ENCODE measurements at regions not wholly inside any gene's neighbourhood (a gene's known extent, or its start where the extent isn't known, plus 50 kb on each side); places are given as distances from the start of the nearest gene placed in this dataset.
A peak's percentile ranks its signal among the peaks of the same experiment; 100 is the strongest.

DNA sequence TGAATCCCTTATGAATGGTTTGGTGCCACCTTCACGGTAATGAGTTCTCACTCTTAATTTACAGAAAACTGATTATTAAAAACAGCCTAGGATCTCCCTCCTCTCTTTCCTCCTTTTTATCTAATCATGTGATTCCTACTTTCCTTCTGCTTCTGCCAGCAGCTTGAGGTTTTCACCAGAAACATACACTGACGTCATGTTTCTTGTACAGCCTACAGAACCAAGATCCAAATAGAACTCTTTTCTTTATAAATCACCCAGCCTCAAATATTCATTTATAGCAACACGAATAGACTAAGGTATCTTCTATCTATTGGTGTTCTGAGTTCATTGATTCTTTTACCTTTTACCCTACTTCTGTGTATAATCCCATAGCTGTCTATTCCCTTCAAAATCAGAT lies 388.9 kb upstream of the CDH10 start:
- ChIA-PET POLR2A (no interaction called here), CTCF (no interaction called here)
- Mint-ChIP-seq H3K27ac (ENCODE audit: low read depth, unreplicated experiment) (no peak overlapping the region), H3K9me3 (ENCODE audit: unreplicated experiment) (no peaks in the 10 kb centered on the region), H3K27me3 (ENCODE audit: insufficient read depth, unreplicated experiment) (no peaks in the 10 kb centered on the region), H3K36me3 (ENCODE audit: insufficient read depth, unreplicated experiment) (no peaks in the 10 kb centered on the region), H3K4me1 (ENCODE audit: insufficient read depth, unreplicated experiment) (no peaks in the 10 kb centered on the region), H3K4me3 (ENCODE audit: unreplicated experiment) (no peak overlapping the region)
- TF ChIP-seq, protein P1, sequence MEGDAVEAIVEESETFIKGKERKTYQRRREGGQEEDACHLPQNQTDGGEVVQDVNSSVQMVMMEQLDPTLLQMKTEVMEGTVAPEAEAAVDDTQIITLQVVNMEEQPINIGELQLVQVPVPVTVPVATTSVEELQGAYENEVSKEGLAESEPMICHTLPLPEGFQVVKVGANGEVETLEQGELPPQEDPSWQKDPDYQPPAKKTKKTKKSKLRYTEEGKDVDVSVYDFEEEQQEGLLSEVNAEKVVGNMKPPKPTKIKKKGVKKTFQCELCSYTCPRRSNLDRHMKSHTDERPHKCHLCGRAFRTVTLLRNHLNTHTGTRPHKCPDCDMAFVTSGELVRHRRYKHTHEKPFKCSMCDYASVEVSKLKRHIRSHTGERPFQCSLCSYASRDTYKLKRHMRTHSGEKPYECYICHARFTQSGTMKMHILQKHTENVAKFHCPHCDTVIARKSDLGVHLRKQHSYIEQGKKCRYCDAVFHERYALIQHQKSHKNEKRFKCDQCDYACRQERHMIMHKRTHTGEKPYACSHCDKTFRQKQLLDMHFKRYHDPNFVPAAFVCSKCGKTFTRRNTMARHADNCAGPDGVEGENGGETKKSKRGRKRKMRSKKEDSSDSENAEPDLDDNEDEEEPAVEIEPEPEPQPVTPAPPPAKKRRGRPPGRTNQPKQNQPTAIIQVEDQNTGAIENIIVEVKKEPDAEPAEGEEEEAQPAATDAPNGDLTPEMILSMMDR (IDR thresholded peaks at IDR 0.05; ENCODE audit: unreplicated experiment), result no peak
- no peak for DNase-seq (ENCODE audit: unreplicated experiment)
- BruUV-seq (replicated peaks), result no TSS peak
- intact Hi-C loops (cut with micrococcal nuclease), result no loop called here

DNA sequence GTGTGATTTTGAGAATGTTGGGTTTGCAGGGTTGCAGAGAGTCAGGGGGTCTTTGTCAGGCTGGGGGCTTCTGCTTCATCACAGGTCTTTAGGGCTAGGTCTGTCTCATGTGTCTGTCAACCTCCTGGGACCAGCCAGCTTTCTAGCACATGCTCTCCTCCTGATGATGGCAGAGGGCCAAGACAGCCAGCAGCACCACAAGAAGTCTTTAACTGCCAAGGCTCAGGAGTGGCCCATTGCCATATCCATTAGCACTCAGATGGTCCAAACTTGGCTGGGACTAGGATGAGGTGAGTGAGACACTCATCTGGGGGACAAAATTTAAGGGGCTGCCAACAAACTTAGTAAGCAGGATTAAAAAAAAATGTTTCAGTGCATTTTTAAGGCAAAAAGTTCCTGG lies 384.2 kb upstream of the CDH10 start:
- H3K27ac Mint-ChIP-seq (ENCODE audit: low read depth, unreplicated experiment), result no peak overlapping the region
- no TSS peak for BruUV-seq (replicated peaks)
- no peaks in the 10 kb centered on the region for H3K36me3 Mint-ChIP-seq (ENCODE audit: insufficient read depth, unreplicated experiment)
- intact Hi-C loops (cut with micrococcal nuclease), result no loop called here
- no peaks in the 10 kb centered on the region for H3K27me3 Mint-ChIP-seq (ENCODE audit: insufficient read depth, unreplicated experiment)
- no peak overlapping the region for H3K4me3 Mint-ChIP-seq (ENCODE audit: unreplicated experiment)
- no peaks in the 10 kb centered on the region for H3K4me1 Mint-ChIP-seq (ENCODE audit: insufficient read depth, unreplicated experiment)
- ChIA-PET POLR2A (no interaction called here), CTCF (interaction anchor here (0.6 kb wide), 1 partner anchor 246 kb away, joined by 3 read pairs; no protein-coding TSS in a partner anchor)
- peak; percentile 51 for DNase-seq (ENCODE audit: unreplicated experiment)
- H3K9me3 Mint-ChIP-seq (ENCODE audit: unreplicated experiment), result no peaks in the 10 kb centered on the region
- TF ChIP-seq, protein P1 (IDR thresholded peaks at IDR 0.05; ENCODE audit: unreplicated experiment), result no peak

DNA sequence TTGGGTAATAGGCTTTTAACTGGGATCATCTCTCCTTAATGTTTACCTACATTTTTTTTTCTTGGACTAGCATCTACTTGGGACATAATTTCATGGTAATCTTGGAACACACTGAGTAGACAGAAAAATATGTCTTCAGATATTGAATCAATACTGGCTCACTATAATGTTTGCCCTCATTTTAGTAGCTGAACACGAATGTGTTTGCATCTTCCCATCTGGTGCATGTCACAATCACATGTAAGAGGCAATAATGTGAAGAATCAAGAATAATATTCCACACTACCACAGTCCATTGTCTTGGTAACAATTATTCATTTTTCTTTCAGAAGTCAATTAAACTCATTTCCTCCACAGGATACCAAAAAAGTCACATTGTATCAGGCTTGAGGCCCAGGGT lies 382.7 kb upstream of the CDH10 start:
- Mint-ChIP-seq H3K9me3 (ENCODE audit: unreplicated experiment) (no peaks in the 10 kb centered on the region), H3K4me3 (ENCODE audit: unreplicated experiment) (no peak overlapping the region), H3K4me1 (ENCODE audit: insufficient read depth, unreplicated experiment) (no peaks in the 10 kb centered on the region), H3K27me3 (ENCODE audit: insufficient read depth, unreplicated experiment) (no peaks in the 10 kb centered on the region), H3K27ac (ENCODE audit: low read depth, unreplicated experiment) (no peak overlapping the region), H3K36me3 (ENCODE audit: insufficient read depth, unreplicated experiment) (no peaks in the 10 kb centered on the region)
- DNase-seq (ENCODE audit: unreplicated experiment), result no peak
- CTCF ChIA-PET, result interaction anchor here (0.6 kb wide), 1 partner anchor 434 kb away, joined by 3 read pairs; no protein-coding TSS in a partner anchor
- intact Hi-C loops (cut with micrococcal nuclease), result no loop called here
- BruUV-seq (replicated peaks), result no TSS peak
- TF ChIP-seq, protein P1 (IDR thresholded peaks at IDR 0.05; ENCODE audit: unreplicated experiment), result no peak
- POLR2A ChIA-PET, result no interaction called here

DNA sequence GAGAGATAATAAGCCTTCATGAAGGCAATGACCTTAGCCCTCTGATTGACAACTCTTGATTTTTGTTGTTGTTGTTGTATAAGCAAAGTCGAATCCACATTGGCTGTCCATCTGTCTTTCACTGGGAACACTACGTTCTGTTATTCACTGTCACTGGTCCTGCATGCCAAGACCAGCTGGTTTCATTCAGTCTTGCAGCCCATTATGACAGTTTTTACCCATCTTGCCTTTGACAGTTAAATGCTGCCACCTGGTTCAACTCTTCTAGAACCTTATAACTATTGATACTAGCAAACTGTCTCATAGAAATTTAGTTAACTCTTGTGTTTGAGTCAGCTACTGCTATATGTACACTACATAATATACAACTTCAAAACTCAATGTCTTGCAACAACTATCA lies 382.3 kb upstream of the CDH10 start:
- intact Hi-C loops (cut with micrococcal nuclease), result no loop called here
- H3K27me3 Mint-ChIP-seq (ENCODE audit: insufficient read depth, unreplicated experiment), result no peaks in the 10 kb centered on the region
- ChIA-PET POLR2A (no interaction called here), CTCF (interaction anchor here (0.7 to 1.1 kb wide), 2 partner anchors 32 to 216 kb away, joined by 3 to 4 read pairs; no protein-coding TSS in a partner anchor)
- no peaks in the 10 kb centered on the region for H3K4me1 Mint-ChIP-seq (ENCODE audit: insufficient read depth, unreplicated experiment)
- no peaks in the 10 kb centered on the region for H3K36me3 Mint-ChIP-seq (ENCODE audit: insufficient read depth, unreplicated experiment)
- TF ChIP-seq, protein P1 (IDR thresholded peaks at IDR 0.05; ENCODE audit: unreplicated experiment), result no peak
- no peaks in the 10 kb centered on the region for H3K9me3 Mint-ChIP-seq (ENCODE audit: unreplicated experiment)
- BruUV-seq (replicated peaks), result no TSS peak
- no peak for DNase-seq (ENCODE audit: unreplicated experiment)
- H3K4me3 Mint-ChIP-seq (ENCODE audit: unreplicated experiment), result no peak overlapping the region
- no peak overlapping the region for H3K27ac Mint-ChIP-seq (ENCODE audit: low read depth, unreplicated experiment)

Data from MCF 10A (cell line).